Kidney epithelial cell (primary cell): ENCODE measurements at regions not wholly inside any gene's neighbourhood (a gene's known extent, or its start where the extent isn't known, plus 50 kb on each side); places are given as distances from the start of the nearest gene placed in this dataset.
A peak's percentile ranks its signal among the peaks of the same experiment; 100 is the strongest.
"Not testable (repeated sequence)": the region's sequence is repeated elsewhere in the genome, so short reads cannot be mapped to it uniquely, and the experiment has no call there.

ENCODE experiments used
- DNase-seq: peaks from one replicate; pipeline ENCODE4 v3.0.0-alpha.2; 2010; ENCODE audit warnings: low read depth
- H3K27me3 ChIP-seq: 2 replicates; pipeline ENCODE4 v1.6.0; 2011; ENCODE audit warnings: low read length; ENCODE audit not compliant: control insufficient read depth, insufficient read depth
- H3K36me3 ChIP-seq: 2 replicates; pipeline ENCODE4 v1.5.1; 2011; ENCODE audit warnings: low read length; ENCODE audit not compliant: control insufficient read depth, insufficient read depth
- H3K4me3 ChIP-seq: 2 replicates; pipeline ENCODE4 v1.5.1; 2011; ENCODE audit warnings: low read depth, mild to moderate bottlenecking, control low read depth, low read length
- TF ChIP-seq, protein P1 (sequence below): IDR thresholded peaks from 2 replicates; pipeline ENCODE4 v1.5.1; 2011; ENCODE audit warnings: mild to moderate bottlenecking, moderate library complexity, low read length, control low read depth, inconsistent platforms; ENCODE audit not compliant: insufficient read depth, poor library complexity, severe bottlenecking

- H3K4me3 ChIP-seq, DNase-seq, H3K27me3 ChIP-seq, H3K36me3 ChIP-seq: not testable (repeated sequence)
Observed at GRCh38 chr7:106713452-106713851, 52.5 kb upstream of the CCDC71L start.

DNA sequence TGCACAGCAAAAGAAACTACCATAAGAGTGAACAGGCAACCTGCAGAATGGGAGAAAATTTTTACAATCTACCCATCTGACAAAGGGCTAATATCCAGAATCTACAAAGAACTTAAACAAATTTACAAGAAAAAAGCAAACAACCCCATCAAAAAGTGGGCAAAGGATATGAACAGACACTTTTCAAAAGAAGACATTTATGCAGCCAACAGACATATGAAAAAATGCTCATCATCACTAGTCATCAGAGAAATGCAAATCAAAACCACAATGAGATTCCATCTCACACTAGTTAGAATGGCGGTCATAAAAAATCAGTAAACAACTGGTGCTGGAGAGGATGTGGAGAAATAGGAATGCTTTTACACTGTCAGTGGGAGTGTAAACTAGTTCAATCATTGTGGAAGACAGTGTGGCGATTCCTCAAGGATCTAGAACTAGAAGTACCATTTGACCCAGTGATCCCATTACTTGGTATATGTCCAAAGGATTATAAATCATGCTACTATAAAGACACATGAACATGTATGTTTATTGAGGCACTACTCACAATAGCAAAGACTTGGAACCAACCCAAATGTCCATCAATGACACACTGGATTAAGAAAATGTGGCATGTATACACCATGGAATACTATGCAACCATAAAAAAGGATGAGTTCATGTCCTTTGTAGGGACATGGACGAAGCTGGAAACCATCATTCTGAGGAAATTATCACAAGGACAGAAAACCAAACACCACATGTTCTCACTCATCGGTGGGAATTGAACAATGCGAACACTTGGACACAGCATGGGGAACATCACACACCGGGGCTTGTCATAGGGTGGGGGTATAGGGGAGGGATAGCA lies 53.9 kb upstream of the CCDC71L start:
- not testable (repeated sequence) for H3K4me3 ChIP-seq, H3K36me3 ChIP-seq, DNase-seq, H3K27me3 ChIP-seq

- TF ChIP-seq, protein P1, sequence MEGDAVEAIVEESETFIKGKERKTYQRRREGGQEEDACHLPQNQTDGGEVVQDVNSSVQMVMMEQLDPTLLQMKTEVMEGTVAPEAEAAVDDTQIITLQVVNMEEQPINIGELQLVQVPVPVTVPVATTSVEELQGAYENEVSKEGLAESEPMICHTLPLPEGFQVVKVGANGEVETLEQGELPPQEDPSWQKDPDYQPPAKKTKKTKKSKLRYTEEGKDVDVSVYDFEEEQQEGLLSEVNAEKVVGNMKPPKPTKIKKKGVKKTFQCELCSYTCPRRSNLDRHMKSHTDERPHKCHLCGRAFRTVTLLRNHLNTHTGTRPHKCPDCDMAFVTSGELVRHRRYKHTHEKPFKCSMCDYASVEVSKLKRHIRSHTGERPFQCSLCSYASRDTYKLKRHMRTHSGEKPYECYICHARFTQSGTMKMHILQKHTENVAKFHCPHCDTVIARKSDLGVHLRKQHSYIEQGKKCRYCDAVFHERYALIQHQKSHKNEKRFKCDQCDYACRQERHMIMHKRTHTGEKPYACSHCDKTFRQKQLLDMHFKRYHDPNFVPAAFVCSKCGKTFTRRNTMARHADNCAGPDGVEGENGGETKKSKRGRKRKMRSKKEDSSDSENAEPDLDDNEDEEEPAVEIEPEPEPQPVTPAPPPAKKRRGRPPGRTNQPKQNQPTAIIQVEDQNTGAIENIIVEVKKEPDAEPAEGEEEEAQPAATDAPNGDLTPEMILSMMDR, result no peak
- Histone ChIP-seq H3K36me3 (no peaks in the 10 kb centered on the region), H3K27me3 (no peaks in the 10 kb centered on the region), H3K4me3 (no peak overlapping the region)
- no peak for DNase-seq
Observed at GRCh38 chr7:106715730-106716129, 54.8 kb upstream of the CCDC71L start.

- TF ChIP-seq, protein P1, result no peak
- no peak overlapping the region for H3K4me3 ChIP-seq
- H3K27me3 ChIP-seq, result no peaks in the 10 kb centered on the region
- DNase-seq, result no peak
- no peaks in the 10 kb centered on the region for H3K36me3 ChIP-seq
Observed at GRCh38 chr7:106717254-106717954, 56.4 kb upstream of the CCDC71L start.

DNA sequence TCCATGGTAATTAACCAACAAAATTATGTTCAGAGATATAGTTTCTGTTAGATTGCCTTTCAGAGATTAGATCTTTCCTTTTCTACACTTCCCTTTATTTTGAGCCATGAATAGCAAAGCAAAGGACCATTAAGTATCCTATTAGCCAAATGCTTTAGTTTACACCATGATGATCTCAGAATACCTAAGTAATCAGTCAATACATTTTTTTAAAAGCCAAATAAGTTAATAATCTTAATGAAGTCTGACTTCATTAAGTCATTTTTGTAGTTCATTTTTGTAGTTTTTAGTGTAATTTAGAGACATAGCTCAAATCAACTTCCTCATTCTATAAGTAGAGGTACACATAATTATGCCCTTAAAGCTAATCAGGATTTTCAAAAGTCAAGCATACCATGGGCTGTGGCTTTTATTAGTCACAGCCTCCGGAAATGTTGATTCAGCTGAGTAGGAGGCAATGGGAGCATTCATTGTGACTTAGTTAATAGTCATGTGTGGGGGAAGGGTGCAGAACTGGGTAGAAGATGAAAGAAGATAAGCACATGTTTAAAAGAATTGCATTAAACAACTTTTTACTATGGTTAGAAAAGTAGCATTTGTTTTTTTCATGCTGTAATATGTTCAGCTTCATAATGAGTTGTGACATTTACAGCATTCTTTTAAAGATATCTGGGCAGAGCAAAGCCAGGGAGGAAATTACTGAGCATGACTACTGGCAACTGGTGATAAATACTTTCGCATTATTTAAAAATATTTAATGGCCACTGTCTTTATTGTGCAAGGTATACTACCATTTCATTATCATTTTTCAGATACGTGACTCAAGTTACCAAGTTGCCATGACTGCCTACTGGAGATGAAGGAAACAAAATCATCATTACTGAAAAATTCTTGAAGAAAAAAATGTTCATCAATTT lies 57.3 kb upstream of the CCDC71L start:
- Histone ChIP-seq H3K27me3 (no peaks in the 10 kb centered on the region), H3K36me3 (no peaks in the 10 kb centered on the region), H3K4me3 (no peak overlapping the region)
- DNase-seq, result peak; percentile 93
- TF ChIP-seq, protein P1, result no peak

DNA sequence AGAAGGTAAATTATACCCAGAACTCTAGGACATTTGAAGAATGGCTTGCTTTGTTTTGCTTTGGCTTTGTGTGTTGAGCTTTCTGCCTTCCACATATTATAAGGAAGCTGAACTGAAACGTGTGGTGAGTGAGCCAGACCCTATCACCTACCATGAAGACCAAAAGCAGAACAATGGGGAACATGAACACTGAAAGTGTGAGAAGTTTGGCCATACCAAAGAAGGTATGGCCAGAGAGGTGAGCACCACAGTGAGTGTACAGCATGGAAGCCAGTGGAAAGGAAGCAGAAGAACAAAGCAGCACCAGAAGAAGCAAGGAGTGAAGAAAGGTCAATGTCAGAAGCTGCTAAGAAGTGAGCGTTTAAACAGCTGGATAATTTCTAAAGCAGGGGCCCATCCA lies 59.7 kb upstream of the CCDC71L start:
- Histone ChIP-seq H3K36me3 (no peaks in the 10 kb centered on the region), H3K27me3 (no peaks in the 10 kb centered on the region), H3K4me3 (no peak overlapping the region)
- DNase-seq, result no peak
- TF ChIP-seq, protein P1, result no peak
